Memory B cell (primary cell): ENCODE measurements at regions not wholly inside any gene's neighbourhood (a gene's known extent, or its start where the extent isn't known, plus 50 kb on each side); places are given as distances from the start of the nearest gene placed in this dataset.

Experiments
- ATAC-seq: fragments of 150-1000 bp; cut with Tn5 transposase; 2 replicates; pipeline ENCODE4 v1.10.0; 2021; ENCODE audit warnings: low read depth, mild to moderate bottlenecking, moderate library complexity
- DNase-seq, 2 donors: peaks; one replicate each; pipeline ENCODE4 v3.0.0; 2022; ENCODE audit warnings: low spot score in 2 of 2
- H3K27ac Mint-ChIP-seq: one replicate; pipeline ENCODE4 v1.8.0; 2022; ENCODE audit warnings: mild to moderate bottlenecking, moderate library complexity, mixed read lengths
- H3K27me3 Mint-ChIP-seq: one replicate; pipeline ENCODE4 v1.8.0; 2022; ENCODE audit warnings: mixed read lengths
- H3K36me3 Mint-ChIP-seq: one replicate; pipeline ENCODE4 v1.8.0; 2022; ENCODE audit warnings: mild to moderate bottlenecking, mixed read lengths
- H3K4me1 Mint-ChIP-seq: one replicate; pipeline ENCODE4 v1.8.0; 2022; ENCODE audit warnings: mixed read lengths
- H3K4me3 Mint-ChIP-seq: one replicate; pipeline ENCODE4 v1.8.0; 2022; ENCODE audit warnings: mild to moderate bottlenecking, moderate library complexity, mixed read lengths
- H3K9me3 Mint-ChIP-seq: one replicate; pipeline ENCODE4 v1.8.0; 2022; ENCODE audit warnings: mixed read lengths

- no peaks in the 10 kb centered on the region for H3K36me3 Mint-ChIP-seq
- H3K9me3 Mint-ChIP-seq, result peaks cover 4% of the 10 kb centered on the region
- no peak for DNase-seq
- no peak for ATAC-seq
- no peak overlapping the region for H3K27ac Mint-ChIP-seq
- no peak overlapping the region for H3K4me3 Mint-ChIP-seq
- no peaks in the 10 kb centered on the region for H3K4me1 Mint-ChIP-seq
- H3K27me3 Mint-ChIP-seq, result no peaks in the 10 kb centered on the region
Observed at GRCh38 chr20:21944227-21944626, 238.8 kb downstream of the PAX1 start.

- H3K27ac Mint-ChIP-seq, result no peak overlapping the region
Observed at GRCh38 chr20:21941941-21942805, 236.7 kb downstream of the PAX1 start.

GRCh38 chr20:21936720-21937380 lies 231.4 kb downstream of the PAX1 start:
- Mint-ChIP-seq H3K4me1 (no peaks in the 10 kb centered on the region), H3K27me3 (no peaks in the 10 kb centered on the region), H3K27ac (no peak overlapping the region), H3K9me3 (no peaks in the 10 kb centered on the region), H3K4me3 (no peak overlapping the region), H3K36me3 (no peaks in the 10 kb centered on the region)
- ATAC-seq (no peak), DNase-seq (no peak)

More at GRCh38 chr20:21941941-21942805, 236.7 kb downstream of the PAX1 start:
- no peaks in the 10 kb centered on the region for H3K27me3 Mint-ChIP-seq
- ATAC-seq, result no peak
- no peak overlapping the region for H3K4me3 Mint-ChIP-seq
- H3K36me3 Mint-ChIP-seq, result no peaks in the 10 kb centered on the region
- H3K4me1 Mint-ChIP-seq, result no peaks in the 10 kb centered on the region
- peaks cover 4% of the 10 kb centered on the region for H3K9me3 Mint-ChIP-seq
- DNase-seq, result no peak

GRCh38 chr20:21936261-21936660 lies 230.8 kb downstream of the PAX1 start:
- Mint-ChIP-seq H3K27me3 (no peaks in the 10 kb centered on the region), H3K36me3 (no peaks in the 10 kb centered on the region), H3K9me3 (no peaks in the 10 kb centered on the region), H3K27ac (no peak overlapping the region), H3K4me3 (no peak overlapping the region), H3K4me1 (no peaks in the 10 kb centered on the region)
- DNase-seq (no peak), ATAC-seq (no peak)

- DNase-seq (no peak), ATAC-seq (no peak)
- no peaks in the 10 kb centered on the region for H3K4me1 Mint-ChIP-seq
- H3K36me3 Mint-ChIP-seq, result no peaks in the 10 kb centered on the region
- peaks cover 2% of the 10 kb centered on the region for H3K9me3 Mint-ChIP-seq
- no peak overlapping the region for H3K27ac Mint-ChIP-seq
- H3K27me3 Mint-ChIP-seq, result no peaks in the 10 kb centered on the region
- H3K4me3 Mint-ChIP-seq, result no peak overlapping the region
Observed at GRCh38 chr20:21933526-21933925, 228.1 kb downstream of the PAX1 start.

GRCh38 chr20:21921251-21921650 lies 215.8 kb downstream of the PAX1 start:
- Mint-ChIP-seq H3K27me3 (no peaks in the 10 kb centered on the region), H3K9me3 (peaks cover 2% of the 10 kb centered on the region), H3K36me3 (no peaks in the 10 kb centered on the region), H3K27ac (no peak overlapping the region), H3K4me3 (no peak overlapping the region), H3K4me1 (no peaks in the 10 kb centered on the region)
- ATAC-seq, result no peak
- DNase-seq, result no peak

GRCh38 chr20:21920211-21920610 lies 214.7 kb downstream of the PAX1 start:
- H3K9me3 Mint-ChIP-seq, result peaks cover 3% of the 10 kb centered on the region
- no peak overlapping the region for H3K27ac Mint-ChIP-seq
- no peak overlapping the region for H3K4me3 Mint-ChIP-seq
- H3K27me3 Mint-ChIP-seq, result no peaks in the 10 kb centered on the region
- ATAC-seq (no peak), DNase-seq (no peak)
- no peaks in the 10 kb centered on the region for H3K4me1 Mint-ChIP-seq
- no peaks in the 10 kb centered on the region for H3K36me3 Mint-ChIP-seq

GRCh38 chr20:21918398-21918797 lies 212.9 kb downstream of the PAX1 start:
- H3K4me3 Mint-ChIP-seq, result no peak overlapping the region
- no peak overlapping the region for H3K27ac Mint-ChIP-seq

GRCh38 chr20:21902391-21902790 lies 196.9 kb downstream of the PAX1 start:
- peaks cover 5% of the 10 kb centered on the region for H3K9me3 Mint-ChIP-seq
- no peak overlapping the region for H3K27ac Mint-ChIP-seq
- no peak for DNase-seq
- H3K4me1 Mint-ChIP-seq, result no peaks in the 10 kb centered on the region
- H3K27me3 Mint-ChIP-seq, result no peaks in the 10 kb centered on the region
- H3K4me3 Mint-ChIP-seq, result no peak overlapping the region
- no peaks in the 10 kb centered on the region for H3K36me3 Mint-ChIP-seq
- ATAC-seq, result no peak

More at GRCh38 chr20:21918398-21918797, 212.9 kb downstream of the PAX1 start:
- no peaks in the 10 kb centered on the region for H3K4me1 Mint-ChIP-seq
- peaks cover 1% of the 10 kb centered on the region for H3K9me3 Mint-ChIP-seq
- no peak for ATAC-seq
- no peaks in the 10 kb centered on the region for H3K36me3 Mint-ChIP-seq
- H3K27me3 Mint-ChIP-seq, result no peaks in the 10 kb centered on the region
- DNase-seq, result no peak

- Mint-ChIP-seq H3K9me3 (peaks cover 5% of the 10 kb centered on the region), H3K36me3 (no peaks in the 10 kb centered on the region), H3K27ac (no peak overlapping the region), H3K27me3 (no peaks in the 10 kb centered on the region), H3K4me1 (no peaks in the 10 kb centered on the region), H3K4me3 (no peak overlapping the region)
- no peak for ATAC-seq
- no peak for DNase-seq
Observed at GRCh38 chr20:21901470-21902275, 196.2 kb downstream of the PAX1 start.

- H3K9me3 Mint-ChIP-seq, result peaks cover 4% of the 10 kb centered on the region
- H3K27me3 Mint-ChIP-seq, result no peaks in the 10 kb centered on the region
- H3K27ac Mint-ChIP-seq, result no peak overlapping the region
Observed at GRCh38 chr20:21900431-21900830, 195.0 kb downstream of the PAX1 start.

GRCh38 chr20:21874921-21875320 lies 169.5 kb downstream of the PAX1 start:
- Mint-ChIP-seq H3K9me3 (peaks cover 6% of the 10 kb centered on the region), H3K4me3 (no peak overlapping the region), H3K4me1 (no peaks in the 10 kb centered on the region), H3K27me3 (no peaks in the 10 kb centered on the region), H3K27ac (no peak overlapping the region), H3K36me3 (no peaks in the 10 kb centered on the region)
- DNase-seq (no peak), ATAC-seq (no peak)

More at GRCh38 chr20:21900431-21900830, 195.0 kb downstream of the PAX1 start:
- H3K4me3 Mint-ChIP-seq, result no peak overlapping the region
- H3K36me3 Mint-ChIP-seq, result no peaks in the 10 kb centered on the region
- no peaks in the 10 kb centered on the region for H3K4me1 Mint-ChIP-seq
- DNase-seq (no peak), ATAC-seq (no peak)

- H3K4me3 Mint-ChIP-seq, result no peak overlapping the region
- DNase-seq (no peak), ATAC-seq (no peak)
Observed at GRCh38 chr20:21874127-21874526, 168.7 kb downstream of the PAX1 start.

GRCh38 chr20:21873291-21873690 lies 167.8 kb downstream of the PAX1 start:
- Mint-ChIP-seq H3K4me1 (no peaks in the 10 kb centered on the region), H3K9me3 (peaks cover 6% of the 10 kb centered on the region), H3K4me3 (no peak overlapping the region), H3K27ac (no peak overlapping the region), H3K27me3 (no peaks in the 10 kb centered on the region), H3K36me3 (no peaks in the 10 kb centered on the region)
- DNase-seq, result no peak
- ATAC-seq, result no peak

More at GRCh38 chr20:21874127-21874526, 168.7 kb downstream of the PAX1 start:
- Mint-ChIP-seq H3K9me3 (peaks cover 6% of the 10 kb centered on the region), H3K4me1 (no peaks in the 10 kb centered on the region), H3K36me3 (no peaks in the 10 kb centered on the region), H3K27ac (no peak overlapping the region), H3K27me3 (no peaks in the 10 kb centered on the region)
